ENCODE measurements at regions not wholly inside any gene's neighbourhood (a gene's known extent, or its start where the extent isn't known, plus 50 kb on each side); places are given as distances from the start of the nearest gene placed in this dataset.

DNA sequence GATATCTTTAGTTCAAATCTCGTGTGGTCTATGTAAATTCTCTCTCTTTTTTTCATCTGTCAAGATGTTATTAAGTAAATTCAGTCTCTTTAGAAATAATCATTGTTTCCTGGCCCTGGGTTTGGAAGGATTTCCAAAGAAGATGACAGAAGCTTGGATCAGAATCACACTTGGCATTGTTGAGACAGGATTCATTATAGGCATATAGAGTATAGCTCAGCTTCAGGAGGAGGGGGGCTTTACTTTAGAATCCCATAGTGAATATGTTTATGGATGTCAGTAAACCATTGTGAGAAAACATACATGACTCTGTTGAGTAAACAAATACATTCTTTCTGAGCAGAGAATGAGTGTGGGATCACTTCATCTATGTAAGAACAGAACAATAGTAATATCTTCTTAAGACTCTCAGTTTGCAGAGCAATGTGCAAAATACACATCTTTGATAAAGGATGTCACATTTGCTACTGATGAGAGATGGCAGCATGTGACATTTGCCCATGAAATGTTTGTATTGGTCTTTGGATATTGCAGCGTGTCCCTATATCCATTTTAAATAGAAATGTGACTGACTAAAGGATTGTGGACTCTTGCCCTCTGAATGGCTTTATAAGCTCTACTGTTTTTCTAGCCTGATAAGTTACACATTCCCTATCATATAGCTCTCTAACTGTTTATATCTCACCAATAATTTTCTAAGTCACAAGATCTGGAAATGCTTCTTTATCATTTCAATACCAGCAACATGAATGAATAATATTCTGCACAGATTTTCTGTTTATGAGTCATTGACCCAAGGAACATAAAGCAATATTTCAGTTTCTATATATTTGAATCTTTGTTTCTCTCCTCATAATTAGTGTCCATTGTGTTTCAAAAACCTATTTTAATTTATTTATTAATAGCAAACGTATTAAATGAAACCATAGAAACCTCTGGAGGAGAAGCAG lies 95.6 kb upstream of the THRB start:
- no peak for DNase-seq (ENCODE audit: low read depth in 1 of 2, low spot score in 1 of 2)
- H3K27ac ChIP-seq: no peak overlapping the region
- no peak for FAIRE-seq

GRCh38 chr3:24591191-24591590 lies 96.5 kb upstream of the THRB start:
- Histone ChIP-seq H3K27ac (no peak overlapping the region), H3K4me3 (no peak overlapping the region), H3K9me3 (no peaks in the 10 kb centered on the region), H3K4me2 (no peak overlapping the region; the same call in 2 of the 3 replicates), H3K4me1 (peaks cover 31% of the 10 kb centered on the region)
- ATAC-seq: no peak
- no peak for FAIRE-seq
- no peak for DNase-seq (ENCODE audit: low read depth in 1 of 2, low spot score in 1 of 2)
- ChIA-PET POLR2A (no interaction called here), CTCF (interaction anchor here (0.5 to 1.3 kb wide), 2 partner anchors 89 to 326 kb away, joined by 3 read pairs; no protein-coding TSS in a partner anchor)
- TF ChIP-seq ZFP36 (IDR thresholded peaks at IDR 0.05; ENCODE audit: borderline replicate concordance, partially characterized antibody) (no peak), CBX2 (IDR thresholded peaks at IDR 0.05; ENCODE audit: borderline replicate concordance, low read depth) (no peak)

More for the DNA sequence above, 95.6 kb upstream of the THRB start:
- H3K4me3 ChIP-seq: no peak overlapping the region
- ChIA-PET POLR2A (no interaction called here), CTCF (interaction anchor here (1.3 kb wide), 1 partner anchor 90 kb away, joined by 3 read pairs; no protein-coding TSS in a partner anchor)
- peaks cover 23% of the 10 kb centered on the region for H3K4me1 ChIP-seq
- H3K4me2 ChIP-seq: no peak overlapping the region
- ATAC-seq: no peak
- H3K9me3 ChIP-seq: no peaks in the 10 kb centered on the region
- no peak for TF ChIP-seq NPAS2 (CRISPR knock-in tag; IDR thresholded peaks at IDR 0.05; ENCODE audit: borderline replicate concordance)
- TF ChIP-seq TP53 (CRISPR knock-in tag; IDR thresholded peaks at IDR 0.05): no peak
- TF ChIP-seq, protein P1, sequence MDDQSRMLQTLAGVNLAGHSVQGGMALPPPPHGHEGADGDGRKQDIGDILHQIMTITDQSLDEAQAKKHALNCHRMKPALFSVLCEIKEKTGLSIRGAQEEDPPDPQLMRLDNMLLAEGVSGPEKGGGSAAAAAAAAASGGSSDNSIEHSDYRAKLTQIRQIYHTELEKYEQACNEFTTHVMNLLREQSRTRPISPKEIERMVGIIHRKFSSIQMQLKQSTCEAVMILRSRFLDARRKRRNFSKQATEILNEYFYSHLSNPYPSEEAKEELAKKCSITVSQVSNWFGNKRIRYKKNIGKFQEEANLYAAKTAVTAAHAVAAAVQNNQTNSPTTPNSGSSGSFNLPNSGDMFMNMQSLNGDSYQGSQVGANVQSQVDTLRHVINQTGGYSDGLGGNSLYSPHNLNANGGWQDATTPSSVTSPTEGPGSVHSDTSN (IDR thresholded peaks at IDR 0.05): no peak
- TF ChIP-seq, protein P2, sequence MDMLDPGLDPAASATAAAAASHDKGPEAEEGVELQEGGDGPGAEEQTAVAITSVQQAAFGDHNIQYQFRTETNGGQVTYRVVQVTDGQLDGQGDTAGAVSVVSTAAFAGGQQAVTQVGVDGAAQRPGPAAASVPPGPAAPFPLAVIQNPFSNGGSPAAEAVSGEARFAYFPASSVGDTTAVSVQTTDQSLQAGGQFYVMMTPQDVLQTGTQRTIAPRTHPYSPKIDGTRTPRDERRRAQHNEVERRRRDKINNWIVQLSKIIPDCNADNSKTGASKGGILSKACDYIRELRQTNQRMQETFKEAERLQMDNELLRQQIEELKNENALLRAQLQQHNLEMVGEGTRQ (IDR thresholded peaks at IDR 0.05): no peak
- TF ChIP-seq, protein P3, sequence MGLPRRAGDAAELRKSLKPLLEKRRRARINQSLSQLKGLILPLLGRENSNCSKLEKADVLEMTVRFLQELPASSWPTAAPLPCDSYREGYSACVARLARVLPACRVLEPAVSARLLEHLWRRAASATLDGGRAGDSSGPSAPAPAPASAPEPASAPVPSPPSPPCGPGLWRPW (IDR thresholded peaks at IDR 0.05): no peak
- TF ChIP-seq CBX2 (IDR thresholded peaks at IDR 0.05; ENCODE audit: borderline replicate concordance, low read depth): no peak
- TF ChIP-seq POLR2AphosphoS2 (conservative IDR thresholded peaks at IDR 0.05; ENCODE audit: low read length): no peak
- no peak for TF ChIP-seq RAD21 (conservative IDR thresholded peaks at IDR 0.05 in 1 of 2, IDR thresholded peaks at IDR 0.05 in 1 of 2)
- TF ChIP-seq BHLHE40 (IDR thresholded peaks at IDR 0.05; ENCODE audit: low read depth, low read length): no peak
- no peak for TF ChIP-seq CHD2 (IDR thresholded peaks at IDR 0.05; ENCODE audit: low read length, partially characterized antibody)
- TF ChIP-seq KDM5A (IDR thresholded peaks at IDR 0.05): no peak
- no peak for TF ChIP-seq FOSL2 (IDR thresholded peaks at IDR 0.05)
- TF ChIP-seq FOSL2 (CRISPR knock-in tag; IDR thresholded peaks at IDR 0.05): no peak
- no peak for TF ChIP-seq HEYL (CRISPR knock-in tag; IDR thresholded peaks at IDR 0.05)
- TF ChIP-seq SREBF2 (IDR thresholded peaks at IDR 0.05): no peak
- TF ChIP-seq FOSB (CRISPR knock-in tag; IDR thresholded peaks at IDR 0.05): no peak
- 37% methylated on average over 3 of the region's 3 CpGs for WGBS (ENCODE audit: missing lambda C conversion rate)

DNA sequence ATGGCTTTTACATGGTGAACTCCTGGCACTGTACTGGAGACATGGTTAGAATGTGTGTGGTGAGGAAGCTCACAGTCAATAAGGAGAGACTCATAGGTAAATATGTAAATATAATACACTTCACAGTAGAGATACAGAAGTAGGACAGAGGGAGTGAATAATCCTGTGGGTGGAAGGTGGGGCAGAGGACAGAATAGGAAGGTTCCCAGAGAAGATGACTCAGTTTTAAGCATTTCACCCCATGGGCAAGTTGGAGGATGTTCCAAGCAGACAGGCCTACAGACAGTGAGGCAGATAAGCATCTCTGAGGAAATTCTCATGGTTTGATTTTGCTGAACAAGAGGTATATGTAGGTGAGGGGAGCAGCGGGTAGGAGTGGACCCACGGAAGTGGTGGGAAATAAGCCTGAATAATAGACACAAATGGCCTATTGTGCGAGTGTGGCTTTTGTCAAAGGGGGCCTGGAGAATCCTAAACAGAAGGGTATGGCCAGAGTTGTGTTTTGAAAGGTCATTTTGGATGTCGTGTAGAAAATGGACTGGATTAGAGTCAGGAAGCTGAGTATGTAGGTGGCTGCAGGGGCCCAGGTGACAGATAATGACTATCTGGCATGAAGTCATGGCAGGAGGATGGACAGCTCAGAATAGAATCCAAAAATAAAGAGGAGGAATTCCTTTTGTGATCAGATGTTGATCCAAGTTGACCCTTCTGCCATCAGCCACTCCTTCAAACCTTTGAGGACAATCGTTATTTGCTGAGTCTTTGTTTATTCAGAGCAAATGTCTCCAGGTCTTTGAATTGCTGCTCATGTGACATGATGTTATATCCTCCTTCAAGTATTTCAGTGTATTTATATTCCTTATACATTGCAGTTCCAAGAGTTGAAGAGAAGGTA lies 97.3 kb upstream of the THRB start:
- Histone ChIP-seq H3K9me3 (no peaks in the 10 kb centered on the region), H3K4me1 (peaks cover 34% of the 10 kb centered on the region), H3K27ac (peak overlapping the region in 1 of 2 experiments; percentile 57; a peak in 1 of 6 replicates), H3K4me3 (no peak overlapping the region), H3K4me2 (peak overlapping the region; percentile 43)
- ATAC-seq: peak; percentile 68 to 87
- DNase-seq (ENCODE audit: low read depth in 1 of 2, low spot score in 1 of 2): peak in 1 of 2 experiments; percentile 53
- FAIRE-seq: no peak
- WGBS (ENCODE audit: missing lambda C conversion rate): 40% methylated on average over 5 of the region's 5 CpGs
- POLR2A ChIA-PET: no interaction called here
- CTCF ChIA-PET: interaction anchor here (0.5 to 1.3 kb wide), 2 partner anchors 88 to 327 kb away, joined by 3 read pairs; no protein-coding TSS in a partner anchor
- TF ChIP-seq GATA3 (IDR thresholded peaks at IDR 0.05; ENCODE audit: borderline replicate concordance) (0 out of 2 replicates have a peak, but pooled peaks have one; percentile 30), MAFK (IDR thresholded peaks at IDR 0.05; ENCODE audit: partially characterized antibody) (peak; percentile 47), KDM1A (IDR thresholded peaks at IDR 0.05; ENCODE audit: low read depth) (no peak)
